SK-N-SH (cell line): ENCODE measurements at regions not wholly inside any gene's neighbourhood (a gene's known extent, or its start where the extent isn't known, plus 50 kb on each side); places are given as distances from the start of the nearest gene placed in this dataset.

Source experiments
- CTCF ChIA-PET: fragments of 300-600, 350-600 bp; formaldehyde crosslinking; extraction: SDS; loops from one replicate; lab custom pipeline; 2021; lab: Yijun Ruan, JAX
- POLR2A ChIA-PET: fragments of 350-600 bp; sonication (Branson Sonifier 250); formaldehyde crosslinking; extraction: SDS; loops from one replicate; lab custom pipeline; 2020; ENCODE audit warnings: antibody characterized with exemption, inconsistent platforms; lab: Yijun Ruan, JAX
- DNase-seq: peaks from one replicate; pipeline ENCODE4 v3.0.0; 2012
- H2AFZ ChIP-seq: fragments of 200-600 bp; sonication (generic); 2 replicates; pipeline ENCODE4 v1.8.1; 2016; ENCODE audit warnings: antibody characterized with exemption, mild to moderate bottlenecking, low read depth
- H3F3A ChIP-seq: fragments of 200-600 bp; sonication (generic); replicated peaks from 2 replicates; pipeline ENCODE3; 2016; ENCODE audit warnings: antibody characterized with exemption, mild to moderate bottlenecking; ENCODE audit not compliant: insufficient read depth
- H3K27ac ChIP-seq, 2 experiments: fragments of 200-500 bp in 1 of 2; fragments of 200-600 bp in 1 of 2; sonication (Bioruptor generic) in 1 of 2; sonication (generic), shearing (Covaris generic) in 1 of 2; 2 replicates each; pipeline versions ENCODE4 v1.5.1 to v1.6.1; 2014 to 2016; ENCODE audit warnings: low read depth in 2 of 2, inconsistent platforms in 1 of 2, low read length in 1 of 2, mild to moderate bottlenecking in 1 of 2, mixed read lengths in 1 of 2
- H3K27me3 ChIP-seq: fragments of 200-600 bp; sonication (generic), shearing (Covaris generic); 2 replicates; pipeline ENCODE4 v1.6.1; 2016; ENCODE audit warnings: mixed run types; ENCODE audit not compliant: insufficient read depth
- H3K36me3 ChIP-seq, 2 experiments: fragments of 200-500 bp in 1 of 2; fragments of 200-600 bp in 1 of 2; sonication (Bioruptor generic) in 1 of 2; sonication (generic) in 1 of 2; replicated peaks in 1 of 2; 2 replicates each; pipeline versions ENCODE3 to v1.5.1; 2014 to 2016; ENCODE audit warnings: low read length in 1 of 2, mild to moderate bottlenecking in 1 of 2; ENCODE audit not compliant: insufficient read depth in 2 of 2, control insufficient read depth in 1 of 2
- H3K4me1 ChIP-seq, 2 experiments: fragments of 200-500 bp in 1 of 2; fragments of 200-600 bp in 1 of 2; sonication (Bioruptor generic) in 1 of 2; sonication (generic), shearing (Covaris generic) in 1 of 2; 2 replicates each; pipeline versions ENCODE4 v1.5.1 to v1.6.1; 2014 to 2016; ENCODE audit warnings: low read depth in 1 of 2, low read length in 1 of 2, mixed run types in 1 of 2; ENCODE audit not compliant: insufficient read depth in 2 of 2, control insufficient read depth in 1 of 2
- H3K4me2 ChIP-seq: fragments of 200-600 bp; sonication (generic), shearing (Covaris generic); 2 replicates; pipeline ENCODE4 v1.6.1; 2017; ENCODE audit warnings: mixed run types
- H3K4me3 ChIP-seq, 2 experiments: fragments of 200-500 bp in 1 of 2; fragments of 200-600 bp in 1 of 2; sonication (Bioruptor generic) in 1 of 2; sonication (generic), shearing (Covaris generic) in 1 of 2; 2 replicates each; pipeline versions ENCODE4 v1.5.1 to v1.8.1; 2014 to 2016; ENCODE audit warnings: low read depth in 2 of 2, inconsistent platforms in 1 of 2, low read length in 1 of 2, mild to moderate bottlenecking in 1 of 2, mixed read lengths in 1 of 2, moderate library complexity in 1 of 2
- H3K79me2 ChIP-seq: fragments of 200-600 bp; sonication (generic); 2 replicates; pipeline ENCODE4 v1.8.1; 2017; ENCODE audit warnings: mild to moderate bottlenecking; ENCODE audit not compliant: insufficient read depth
- H3K9ac ChIP-seq: fragments of 200-600 bp; sonication (generic); 2 replicates; pipeline ENCODE4 v1.6.1; 2017; ENCODE audit warnings: mixed run types
- H3K9me2 ChIP-seq: fragments of 200-600 bp; sonication (generic); 2 replicates; pipeline ENCODE4 v1.6.1; 2017; ENCODE audit warnings: mixed run types
- H3K9me3 ChIP-seq: fragments of 200-600 bp; sonication (generic); 2 replicates; pipeline ENCODE4 v1.6.1; 2017; ENCODE audit warnings: mixed run types, mild to moderate bottlenecking, moderate library complexity
- H4K20me1 ChIP-seq: fragments of 200-600 bp; sonication (generic); 2 replicates; pipeline ENCODE4 v1.6.1; 2017; ENCODE audit warnings: mild to moderate bottlenecking, mixed run types; ENCODE audit not compliant: insufficient read depth
- CTCF ChIP-seq: fragments of 200-600 bp; sonication (generic); IDR thresholded peaks from 2 replicates; pipeline ENCODE4 v1.6.1; 2017; ENCODE audit warnings: antibody characterized with exemption, mild to moderate bottlenecking, moderate library complexity
- ELF1 ChIP-seq: IDR thresholded peaks from 2 replicates; pipeline ENCODE4 v1.4.0; 2012
- EP300 ChIP-seq, 2 experiments: IDR thresholded peaks; 2 replicates each; pipeline versions ENCODE4 v1.4.0 to v1.6.1; 2012; ENCODE audit warnings: borderline replicate concordance in 1 of 2, low read depth in 1 of 2, low read length in 1 of 2
- EZH2phosphoT487 ChIP-seq: fragments of 200-600 bp; sonication (generic); IDR thresholded peaks from 2 replicates; pipeline ENCODE4 v1.6.1; 2017; ENCODE audit warnings: low read depth, mixed run types, mild to moderate bottlenecking, antibody characterized with exemption, moderate library complexity, borderline replicate concordance
- FOSL2 ChIP-seq: IDR thresholded peaks from 2 replicates; pipeline ENCODE4 v1.4.0; 2012; ENCODE audit warnings: low read depth, mild to moderate bottlenecking, moderate library complexity, borderline replicate concordance
- FOXM1 ChIP-seq: IDR thresholded peaks from 2 replicates; pipeline ENCODE4 v1.4.0; 2012; ENCODE audit warnings: low read depth, mild to moderate bottlenecking
- GATA2 ChIP-seq: sonication (generic); formaldehyde crosslinking; IDR thresholded peaks from 2 replicates; pipeline ENCODE4 v1.5.0; 2020; ENCODE audit warnings: mild to moderate bottlenecking, missing genetic modification reagents
- JUND ChIP-seq: IDR thresholded peaks from 2 replicates; pipeline ENCODE4 v1.4.0; 2012
- MEF2A ChIP-seq: IDR thresholded peaks from 2 replicates; pipeline ENCODE4 v1.4.0; 2012; ENCODE audit warnings: low read depth, borderline replicate concordance
- MXI1 ChIP-seq: IDR thresholded peaks from 2 replicates; pipeline ENCODE4 v1.6.1; 2012; ENCODE audit warnings: mild to moderate bottlenecking, low read depth, low read length, improper control_type of control experiment
- POLR2AphosphoS5 ChIP-seq: IDR thresholded peaks from 2 replicates; pipeline ENCODE4 v1.6.1; 2012; ENCODE audit warnings: low read depth, low read length
- RCOR1 ChIP-seq: fragments of 150-350 bp; IDR thresholded peaks from 2 replicates; pipeline ENCODE4 v1.6.1; 2017; ENCODE audit warnings: antibody characterized with exemption, low read length
- REST ChIP-seq: IDR thresholded peaks from 2 replicates; pipeline ENCODE4 v1.6.1; 2012; ENCODE audit warnings: mild to moderate bottlenecking, low read depth, low read length, moderate library complexity
- RFX5 ChIP-seq: IDR thresholded peaks from 2 replicates; pipeline ENCODE4 v1.6.1; 2012; ENCODE audit warnings: mild to moderate bottlenecking, improper control_type of control experiment, low read length
- SIN3A ChIP-seq: IDR thresholded peaks from 2 replicates; pipeline ENCODE4 v1.6.1; 2012; ENCODE audit warnings: low read depth, mild to moderate bottlenecking, low read length, moderate library complexity, borderline replicate concordance
- TCF12 ChIP-seq: IDR thresholded peaks from 2 replicates; pipeline ENCODE4 v1.4.0; 2012
- YY1 ChIP-seq: IDR thresholded peaks from 2 replicates; pipeline ENCODE4 v1.4.0; 2012; ENCODE audit warnings: low read depth, mild to moderate bottlenecking
- WGBS: methylation state at CpG from one replicate; pipeline ENCODE4 v1.1.6; 2017; ENCODE audit warnings: low lambda C conversion rate; 5-methylcytosine and 5-hydroxymethylcytosine counted together

GRCh38 chr20:41748756-41749582 is 130.8 kb upstream of the CHD6 start:
- CTCF ChIA-PET, result interaction anchor here (1.1 to 6.7 kb wide), 6 partner anchors 11 to 782 kb away, joined by 3 to 44 read pairs (median 5); no protein-coding TSS in a partner anchor
- DNase-seq, result peak; percentile 62
- no peaks in the 10 kb centered on the region for H3F3A ChIP-seq

More at GRCh38 chr20:41748756-41749582, 130.8 kb upstream of the CHD6 start:
- Histone ChIP-seq H3K79me2 (no peaks in the 10 kb centered on the region), H4K20me1 (no peaks in the 10 kb centered on the region), H3K4me1 (peaks cover 0 to 26% of the 10 kb centered on the region in 2 experiments; a peak in 1 of 4 replicates), H2AFZ (no peak overlapping the region), H3K4me2 (no peak overlapping the region), H3K27me3 (no peaks in the 10 kb centered on the region), H3K36me3 (no peaks in the 10 kb centered on the region), H3K27ac (peak overlapping the region in 1 of 2 experiments; percentile 54; a peak in 2 of 4 replicates), H3K9ac (no peak overlapping the region), H3K9me2 (no peaks in the 10 kb centered on the region), H3K4me3 (no peak overlapping the region), H3K9me3 (no peaks in the 10 kb centered on the region)
- no peak for TF ChIP-seq CTCF
- no peak for TF ChIP-seq JUND
- no peak for TF ChIP-seq FOXM1
- TF ChIP-seq RFX5, result no peak
- no peak for TF ChIP-seq MXI1
- no peak for TF ChIP-seq POLR2AphosphoS5
- TF ChIP-seq GATA2, result peak; percentile 69
- no peak for TF ChIP-seq REST
- TF ChIP-seq EZH2phosphoT487, result no peak
- TF ChIP-seq RCOR1, result no peak
- TF ChIP-seq TCF12, result no peak
- TF ChIP-seq ELF1, result no peak
- no peak for TF ChIP-seq MEF2A
- TF ChIP-seq YY1, result no peak
- TF ChIP-seq EP300 (IDR thresholded peaks at IDR 0.05; ENCODE audit: borderline replicate concordance in 1 of 2, low read depth in 1 of 2, low read length in 1 of 2), result peak in 1 of 2 experiments; percentile 62; a peak in 1 of 4 replicates
- no peak for TF ChIP-seq FOSL2
- no peak for TF ChIP-seq SIN3A
- WGBS, result 26% methylated on average over 5 of the region's 7 CpGs
- POLR2A ChIA-PET, result interaction anchor here (0.9 kb wide), 1 partner anchor 10 kb away, joined by 4 read pairs; no protein-coding TSS in a partner anchor
